Fibroblast of peridontal ligament (primary cell): ENCODE measurements at regions not wholly inside any gene's neighbourhood (a gene's known extent, or its start where the extent isn't known, plus 50 kb on each side); places are given as distances from the start of the nearest gene placed in this dataset.

Experiments used
- DNase-seq: peaks from one replicate; pipeline ENCODE4 v3.0.0-alpha.2; 2010; ENCODE audit errors: extremely low read depth

DNA sequence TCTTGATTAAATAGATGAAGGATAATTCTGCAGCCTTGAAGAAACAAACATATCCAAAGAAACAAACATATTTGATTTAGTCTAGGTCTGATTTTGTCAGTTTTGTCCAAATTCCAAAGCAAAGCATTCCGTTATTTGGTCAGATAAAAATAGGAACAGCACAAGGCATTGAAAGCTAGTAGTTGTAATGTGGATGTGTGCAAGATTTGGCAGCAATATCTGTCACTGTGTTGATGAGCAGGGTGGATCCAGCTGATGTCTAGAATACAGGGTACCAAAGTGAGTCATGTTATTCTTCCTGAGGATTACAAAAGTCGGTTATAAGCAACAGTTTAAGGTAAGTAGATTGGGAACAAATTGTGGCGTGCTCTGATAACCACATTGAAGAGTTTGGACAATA, 69.3 kb upstream of the PLPPR1 start:
- DNase-seq, result no peak
